ENCODE measurements at regions not wholly inside any gene's neighbourhood (a gene's known extent, or its start where the extent isn't known, plus 50 kb on each side); places are given as distances from the start of the nearest gene placed in this dataset.

GRCh38 chr5:171615705-171616640 lies 169.6 kb upstream of the SMIM23 start:
- no peak for DNase-seq (ENCODE audit: low read depth in 2 of 2)
- H3K9me3 ChIP-seq (ENCODE audit: control insufficient read depth, insufficient read depth, low read depth, low read length): no peaks in the 10 kb centered on the region
- no peaks in the 10 kb centered on the region for H3K36me3 ChIP-seq (ENCODE audit: control insufficient read depth, insufficient read depth, low read length)
- no peaks in the 10 kb centered on the region for H3K4me1 ChIP-seq (ENCODE audit: control insufficient read depth, extremely low read depth, insufficient read depth, low read length)
- no peak overlapping the region for H3K4me3 ChIP-seq (replicated peaks in 1 of 4; ENCODE audit: control extremely low read depth in 1 of 4, insufficient read depth in 1 of 4, low read depth in 3 of 4, low read length in 4 of 4)
- H3K4me2 ChIP-seq (ENCODE audit: extremely low read depth, insufficient read depth, low read length): no peak overlapping the region
- H3K79me2 ChIP-seq (ENCODE audit: control insufficient read depth, insufficient read depth, low read length): no peaks in the 10 kb centered on the region
- TF ChIP-seq EZH2 (IDR thresholded peaks at IDR 0.05; ENCODE audit: low read length, missing control alignments): no peak
- TF ChIP-seq, protein P1, sequence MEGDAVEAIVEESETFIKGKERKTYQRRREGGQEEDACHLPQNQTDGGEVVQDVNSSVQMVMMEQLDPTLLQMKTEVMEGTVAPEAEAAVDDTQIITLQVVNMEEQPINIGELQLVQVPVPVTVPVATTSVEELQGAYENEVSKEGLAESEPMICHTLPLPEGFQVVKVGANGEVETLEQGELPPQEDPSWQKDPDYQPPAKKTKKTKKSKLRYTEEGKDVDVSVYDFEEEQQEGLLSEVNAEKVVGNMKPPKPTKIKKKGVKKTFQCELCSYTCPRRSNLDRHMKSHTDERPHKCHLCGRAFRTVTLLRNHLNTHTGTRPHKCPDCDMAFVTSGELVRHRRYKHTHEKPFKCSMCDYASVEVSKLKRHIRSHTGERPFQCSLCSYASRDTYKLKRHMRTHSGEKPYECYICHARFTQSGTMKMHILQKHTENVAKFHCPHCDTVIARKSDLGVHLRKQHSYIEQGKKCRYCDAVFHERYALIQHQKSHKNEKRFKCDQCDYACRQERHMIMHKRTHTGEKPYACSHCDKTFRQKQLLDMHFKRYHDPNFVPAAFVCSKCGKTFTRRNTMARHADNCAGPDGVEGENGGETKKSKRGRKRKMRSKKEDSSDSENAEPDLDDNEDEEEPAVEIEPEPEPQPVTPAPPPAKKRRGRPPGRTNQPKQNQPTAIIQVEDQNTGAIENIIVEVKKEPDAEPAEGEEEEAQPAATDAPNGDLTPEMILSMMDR (conservative IDR thresholded peaks at IDR 0.05 in 1 of 2, IDR thresholded peaks at IDR 0.05 in 1 of 2; ENCODE audit: low read depth in 1 of 2, low read length in 2 of 2): no peak
- no peak overlapping the region for H3K9ac ChIP-seq (ENCODE audit: insufficient read depth, low read length)
- peaks cover 18% of the 10 kb centered on the region for H3K27me3 ChIP-seq (ENCODE audit: control insufficient read depth, insufficient read depth, low read length)
- H4K20me1 ChIP-seq (ENCODE audit: control insufficient read depth, extremely low read depth, insufficient read depth, low read length): no peaks in the 10 kb centered on the region
- H3K27ac ChIP-seq (ENCODE audit: insufficient read depth, low read length): no peak overlapping the region
- H2AFZ ChIP-seq (ENCODE audit: low read length): no peak overlapping the region

GRCh38 chr5:171617266-171617665 lies 168.4 kb upstream of the SMIM23 start:
- Histone ChIP-seq H3K27me3 (ENCODE audit: control insufficient read depth, insufficient read depth, low read length) (peaks cover 21% of the 10 kb centered on the region), H2AFZ (ENCODE audit: low read length) (no peak overlapping the region), H3K36me3 (ENCODE audit: control insufficient read depth, insufficient read depth, low read length) (no peaks in the 10 kb centered on the region), H3K9ac (ENCODE audit: insufficient read depth, low read length) (no peak overlapping the region), H3K9me3 (ENCODE audit: control insufficient read depth, insufficient read depth, low read depth, low read length) (no peaks in the 10 kb centered on the region), H3K4me3 (replicated peaks in 1 of 4; ENCODE audit: control extremely low read depth in 1 of 4, insufficient read depth in 1 of 4, low read depth in 3 of 4, low read length in 4 of 4) (no peak overlapping the region), H3K27ac (ENCODE audit: insufficient read depth, low read length) (no peak overlapping the region), H3K4me1 (ENCODE audit: control insufficient read depth, extremely low read depth, insufficient read depth, low read length) (no peaks in the 10 kb centered on the region), H3K4me2 (ENCODE audit: extremely low read depth, insufficient read depth, low read length) (no peak overlapping the region), H4K20me1 (ENCODE audit: control insufficient read depth, extremely low read depth, insufficient read depth, low read length) (no peaks in the 10 kb centered on the region), H3K79me2 (ENCODE audit: control insufficient read depth, insufficient read depth, low read length) (no peaks in the 10 kb centered on the region)
- TF ChIP-seq, protein P1 (conservative IDR thresholded peaks at IDR 0.05 in 1 of 2, IDR thresholded peaks at IDR 0.05 in 1 of 2; ENCODE audit: low read depth in 1 of 2, low read length in 2 of 2): no peak
- TF ChIP-seq EZH2 (IDR thresholded peaks at IDR 0.05; ENCODE audit: low read length, missing control alignments): no peak
- DNase-seq (ENCODE audit: low read depth in 2 of 2): no peak

DNA sequence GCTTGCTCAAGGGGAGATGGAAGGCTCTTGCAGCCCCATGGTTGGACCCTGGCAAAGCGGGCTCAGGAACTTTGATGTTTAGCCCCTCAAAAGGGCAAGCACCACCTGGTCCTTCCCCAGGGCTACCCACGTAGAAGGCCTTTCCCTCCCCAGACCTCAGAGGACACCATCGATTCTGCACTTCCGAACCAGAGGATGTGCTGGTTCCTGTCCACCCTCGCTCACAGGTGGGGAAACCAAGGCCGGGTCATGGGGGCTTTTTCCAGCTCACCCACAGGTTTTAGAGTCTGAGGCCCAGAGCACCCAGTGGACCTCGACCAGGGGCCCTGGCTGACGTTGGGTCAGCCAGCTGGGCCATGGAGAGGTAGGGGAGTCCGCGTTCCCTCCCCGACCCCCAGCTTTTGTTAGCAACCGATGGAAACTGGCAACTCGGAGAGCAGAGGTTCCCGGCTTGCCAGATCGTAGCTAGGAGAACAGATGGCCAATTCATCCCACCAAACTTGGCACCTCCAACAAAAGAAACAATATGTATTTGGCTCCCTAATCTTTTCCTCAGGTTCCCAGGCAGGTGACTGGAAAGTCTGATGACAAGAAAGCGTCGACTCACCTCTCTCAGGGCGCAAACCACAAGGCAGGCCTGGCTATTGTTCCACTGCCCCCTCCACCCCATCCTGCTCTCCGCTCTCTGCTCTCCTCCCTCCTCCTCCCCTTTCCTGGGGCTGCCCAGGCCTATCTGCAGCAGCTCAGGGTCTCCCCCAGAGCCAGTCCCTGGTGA lies 167.6 kb upstream of the SMIM23 start:
- no peak for TF ChIP-seq EZH2 (IDR thresholded peaks at IDR 0.05; ENCODE audit: low read length, missing control alignments)
- TF ChIP-seq, protein P1 (conservative IDR thresholded peaks at IDR 0.05 in 1 of 2, IDR thresholded peaks at IDR 0.05 in 1 of 2; ENCODE audit: low read depth in 1 of 2, low read length in 2 of 2): no peak
- Histone ChIP-seq H3K4me2 (ENCODE audit: extremely low read depth, insufficient read depth, low read length) (no peak overlapping the region), H3K4me3 (replicated peaks in 1 of 4; ENCODE audit: control extremely low read depth in 1 of 4, insufficient read depth in 1 of 4, low read depth in 3 of 4, low read length in 4 of 4) (no peak overlapping the region), H3K27me3 (ENCODE audit: control insufficient read depth, insufficient read depth, low read length) (peaks cover 18% of the 10 kb centered on the region), H3K4me1 (ENCODE audit: control insufficient read depth, extremely low read depth, insufficient read depth, low read length) (no peaks in the 10 kb centered on the region), H3K9ac (ENCODE audit: insufficient read depth, low read length) (no peak overlapping the region), H2AFZ (ENCODE audit: low read length) (no peak overlapping the region), H3K79me2 (ENCODE audit: control insufficient read depth, insufficient read depth, low read length) (no peaks in the 10 kb centered on the region), H3K36me3 (ENCODE audit: control insufficient read depth, insufficient read depth, low read length) (no peaks in the 10 kb centered on the region), H3K27ac (ENCODE audit: insufficient read depth, low read length) (no peak overlapping the region), H3K9me3 (ENCODE audit: control insufficient read depth, insufficient read depth, low read depth, low read length) (no peaks in the 10 kb centered on the region), H4K20me1 (ENCODE audit: control insufficient read depth, extremely low read depth, insufficient read depth, low read length) (no peaks in the 10 kb centered on the region)
- no peak for DNase-seq (ENCODE audit: low read depth in 2 of 2)

Data from fibroblast of lung (primary cell).